ENCODE measurements at regions not wholly inside any gene's neighbourhood (a gene's known extent, or its start where the extent isn't known, plus 50 kb on each side); places are given as distances from the start of the nearest gene placed in this dataset.

DNA sequence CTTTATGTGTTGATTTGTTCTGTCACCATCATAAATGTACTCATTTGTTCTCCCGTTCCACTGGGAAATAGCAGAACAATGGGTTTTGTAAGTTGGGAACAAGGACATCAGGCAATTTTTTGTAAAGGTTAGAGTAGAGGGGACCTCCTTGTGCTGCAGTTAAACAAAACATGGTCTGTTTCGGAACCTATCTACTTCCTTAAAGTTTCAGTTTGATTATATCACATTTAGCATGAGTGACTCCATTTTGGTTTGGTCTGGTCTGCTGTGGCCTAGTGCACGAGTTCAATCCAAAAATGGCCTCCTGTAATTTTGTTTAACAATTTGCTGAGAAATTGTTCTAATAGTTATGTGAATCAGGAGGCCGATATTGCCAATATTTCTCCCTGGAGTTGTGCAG lies 372.7 kb downstream of the NUAK1 start:
- no peaks in the 10 kb centered on the region for H3K9me3 ChIP-seq (ENCODE audit: control insufficient read depth, low read length)
- Mint-ChIP-seq H3K4me1 (peaks cover 3% of the 10 kb centered on the region), H3K27ac (no peak overlapping the region), H3K9me3 (no peaks in the 10 kb centered on the region), H3K36me3 (ENCODE audit: low read depth) (no peaks in the 10 kb centered on the region), H3K27me3 (ENCODE audit: insufficient read depth) (no peaks in the 10 kb centered on the region), H3K4me3 (no peak overlapping the region)
- 93 to 96% methylated on average over 2 to 4 of the region's 4 CpGs for WGBS, 2 experiments (ENCODE audit: insufficient coverage in 1 of 2, insufficient read length in 1 of 2)
- no peak overlapping the region for H3K27ac ChIP-seq (ENCODE audit: low read depth, low read length)
- no peaks in the 10 kb centered on the region for H3K27me3 ChIP-seq (ENCODE audit: control insufficient read depth, insufficient read depth, low read length, poor library complexity, severe bottlenecking)
- no peak for DNase-seq
- H3K9ac ChIP-seq (ENCODE audit: extremely low read depth, low read length, poor library complexity, severe bottlenecking): no peak overlapping the region
- H3K36me3 ChIP-seq (ENCODE audit: control insufficient read depth, insufficient read depth, low read length): no peaks in the 10 kb centered on the region
- H3K4me3 ChIP-seq (ENCODE audit: low read length): no peak overlapping the region
- TF ChIP-seq CTCF (conservative IDR thresholded peaks at IDR 0.05): no peak
- peaks cover 3% of the 10 kb centered on the region for H3K4me1 ChIP-seq (ENCODE audit: control insufficient read depth, insufficient read depth, low read length)

DNA sequence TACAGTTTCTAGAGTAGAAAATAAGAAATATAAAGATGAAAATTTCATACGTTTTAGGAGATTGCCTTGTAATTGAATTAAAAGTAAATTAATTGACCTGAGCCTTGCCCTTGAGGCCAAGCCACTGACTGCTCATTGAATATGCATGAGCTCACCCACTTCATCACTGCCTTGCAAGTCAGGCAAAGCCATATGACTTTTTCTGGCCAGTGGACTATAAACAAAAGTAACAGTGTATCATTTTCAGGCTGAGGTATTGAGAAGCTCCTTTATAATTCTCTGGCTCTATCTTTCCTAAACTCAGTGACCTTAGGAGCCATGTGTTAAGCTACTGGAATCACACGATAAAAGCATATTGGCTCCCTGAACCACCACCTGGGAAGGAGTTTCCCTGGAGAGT lies 369.3 kb downstream of the NUAK1 start:
- no peak for TF ChIP-seq CTCF (conservative IDR thresholded peaks at IDR 0.05)
- Histone ChIP-seq H3K9ac (ENCODE audit: extremely low read depth, low read length, poor library complexity, severe bottlenecking) (no peak overlapping the region), H3K4me1 (ENCODE audit: control insufficient read depth, insufficient read depth, low read length) (peaks cover 3% of the 10 kb centered on the region), H3K36me3 (ENCODE audit: control insufficient read depth, insufficient read depth, low read length) (no peaks in the 10 kb centered on the region), H3K27ac (ENCODE audit: low read depth, low read length) (no peak overlapping the region), H3K4me3 (ENCODE audit: low read length) (no peak overlapping the region), H3K27me3 (ENCODE audit: control insufficient read depth, insufficient read depth, low read length, poor library complexity, severe bottlenecking) (no peaks in the 10 kb centered on the region), H3K9me3 (ENCODE audit: control insufficient read depth, low read length) (no peaks in the 10 kb centered on the region)
- WGBS, 2 experiments (ENCODE audit: insufficient coverage in 1 of 2, insufficient read length in 1 of 2): 91 to 100% methylated on average over 1 to 2 of the region's 2 CpGs
- H3K27ac Mint-ChIP-seq: no peak overlapping the region
- H3K36me3 Mint-ChIP-seq (ENCODE audit: low read depth): no peaks in the 10 kb centered on the region
- peaks cover 5% of the 10 kb centered on the region for H3K4me1 Mint-ChIP-seq
- no peaks in the 10 kb centered on the region for H3K9me3 Mint-ChIP-seq
- H3K4me3 Mint-ChIP-seq: no peak overlapping the region
- peaks cover 4% of the 10 kb centered on the region for H3K27me3 Mint-ChIP-seq (ENCODE audit: insufficient read depth)
- DNase-seq: no peak

- Histone ChIP-seq H3K27ac (ENCODE audit: low read depth, low read length) (no peak overlapping the region), H3K4me3 (ENCODE audit: low read length) (no peak overlapping the region), H3K27me3 (ENCODE audit: control insufficient read depth, insufficient read depth, low read length, poor library complexity, severe bottlenecking) (no peaks in the 10 kb centered on the region), H3K9ac (ENCODE audit: extremely low read depth, low read length, poor library complexity, severe bottlenecking) (no peak overlapping the region), H3K36me3 (ENCODE audit: control insufficient read depth, insufficient read depth, low read length) (no peaks in the 10 kb centered on the region), H3K4me1 (ENCODE audit: control insufficient read depth, insufficient read depth, low read length) (peaks cover 3% of the 10 kb centered on the region), H3K9me3 (ENCODE audit: control insufficient read depth, low read length) (no peaks in the 10 kb centered on the region)
- H3K36me3 Mint-ChIP-seq (ENCODE audit: low read depth): no peaks in the 10 kb centered on the region
- peaks cover 3% of the 10 kb centered on the region for H3K9me3 Mint-ChIP-seq
- H3K4me3 Mint-ChIP-seq: no peak overlapping the region
- 70 to 95% methylated on average over 2 of the region's 2 CpGs for WGBS, 2 experiments (ENCODE audit: insufficient coverage in 1 of 2, insufficient read length in 1 of 2)
- no peak for DNase-seq
- no peak for TF ChIP-seq CTCF (conservative IDR thresholded peaks at IDR 0.05)
- peaks cover 5% of the 10 kb centered on the region for H3K4me1 Mint-ChIP-seq
- no peak overlapping the region for H3K27ac Mint-ChIP-seq
- peaks cover 4% of the 10 kb centered on the region for H3K27me3 Mint-ChIP-seq (ENCODE audit: insufficient read depth)
These were observed 365.3 kb downstream of the NUAK1 start for GRCh38 chr12:105773471-105773870.

Data from endodermal cell (in vitro differentiated cells).